ENCODE measurements at regions not wholly inside any gene's neighbourhood (a gene's known extent, or its start where the extent isn't known, plus 50 kb on each side); places are given as distances from the start of the nearest gene placed in this dataset.
"Not testable (repeated sequence)": the region's sequence is repeated elsewhere in the genome, so short reads cannot be mapped to it uniquely, and the experiment has no call there.

- Histone ChIP-seq H3K36me3 (ENCODE audit: insufficient read depth, low read length) (no peaks in the 10 kb centered on the region), H3K9me3 (ENCODE audit: control insufficient read depth, insufficient read depth, low read length) (0 out of 2 replicates have a peak, but pooled peaks cover 3% of the 10 kb centered on the region), H3K9ac (ENCODE audit: low read depth, low read length) (no peak overlapping the region), H3K4me1 (ENCODE audit: insufficient read depth, low read length) (peaks cover 10% of the 10 kb centered on the region; the same call in 1 of the 2 replicates)
Observed at GRCh38 chr9:71608021-71608420, 160.3 kb downstream of the CEMIP2 start.

GRCh38 chr9:71607461-71607881, 160.8 kb downstream of the CEMIP2 start:
- no peak overlapping the region for H3K9ac ChIP-seq (ENCODE audit: low read depth, low read length)
- 0 out of 2 replicates have a peak, but pooled peaks cover 3% of the 10 kb centered on the region for H3K9me3 ChIP-seq (ENCODE audit: control insufficient read depth, insufficient read depth, low read length)
- peaks cover 10% of the 10 kb centered on the region; the same call in 1 of the 2 replicates for H3K4me1 ChIP-seq (ENCODE audit: insufficient read depth, low read length)
- no peaks in the 10 kb centered on the region for H3K36me3 ChIP-seq (ENCODE audit: insufficient read depth, low read length)

GRCh38 chr9:71604197-71605063, 163.9 kb downstream of the CEMIP2 start:
- H3K36me3 ChIP-seq (ENCODE audit: insufficient read depth, low read length) = no peaks in the 10 kb centered on the region
- H3K9ac ChIP-seq (ENCODE audit: low read depth, low read length) = no peak overlapping the region
- no peaks in the 10 kb centered on the region for H3K9me3 ChIP-seq (ENCODE audit: control insufficient read depth, insufficient read depth, low read length)
- H3K4me1 ChIP-seq (ENCODE audit: insufficient read depth, low read length) = peaks cover 7% of the 10 kb centered on the region; the same call in 1 of the 2 replicates

- Histone ChIP-seq H3K4me1 (ENCODE audit: insufficient read depth, low read length) (no peaks in the 10 kb centered on the region), H3K36me3 (ENCODE audit: insufficient read depth, low read length) (no peaks in the 10 kb centered on the region), H3K9ac (ENCODE audit: low read depth, low read length) (no peak overlapping the region), H3K9me3 (ENCODE audit: control insufficient read depth, insufficient read depth, low read length) (no peaks in the 10 kb centered on the region)
Observed at GRCh38 chr9:71602652-71603051, 165.7 kb downstream of the CEMIP2 start.

- not testable (repeated sequence) for H3K4me1 ChIP-seq (ENCODE audit: insufficient read depth, low read length); H3K9me3 ChIP-seq (ENCODE audit: control insufficient read depth, insufficient read depth, low read length); H3K9ac ChIP-seq (ENCODE audit: low read depth, low read length); H3K36me3 ChIP-seq (ENCODE audit: insufficient read depth, low read length)
Observed at GRCh38 chr9:71595762-71596161, 172.6 kb downstream of the CEMIP2 start.

GRCh38 chr9:71594541-71594940, 173.8 kb downstream of the CEMIP2 start:
- Histone ChIP-seq H3K9me3 (ENCODE audit: control insufficient read depth, insufficient read depth, low read length) (peaks cover 5% of the 10 kb centered on the region), H3K36me3 (ENCODE audit: insufficient read depth, low read length) (no peaks in the 10 kb centered on the region), H3K9ac (ENCODE audit: low read depth, low read length) (no peak overlapping the region), H3K4me1 (ENCODE audit: insufficient read depth, low read length) (no peaks in the 10 kb centered on the region)

GRCh38 chr9:71592400-71592799, 175.9 kb downstream of the CEMIP2 start:
- peaks cover 5% of the 10 kb centered on the region for H3K9me3 ChIP-seq (ENCODE audit: control insufficient read depth, insufficient read depth, low read length)
- H3K36me3 ChIP-seq (ENCODE audit: insufficient read depth, low read length) = no peaks in the 10 kb centered on the region
- no peaks in the 10 kb centered on the region for H3K4me1 ChIP-seq (ENCODE audit: insufficient read depth, low read length)
- H3K9ac ChIP-seq (ENCODE audit: low read depth, low read length) = no peak overlapping the region

GRCh38 chr9:71590362-71590761, 178.0 kb downstream of the CEMIP2 start:
- Histone ChIP-seq H3K9me3 (ENCODE audit: control insufficient read depth, insufficient read depth, low read length) (peaks cover 5% of the 10 kb centered on the region), H3K36me3 (ENCODE audit: insufficient read depth, low read length) (no peaks in the 10 kb centered on the region), H3K4me1 (ENCODE audit: insufficient read depth, low read length) (no peaks in the 10 kb centered on the region), H3K9ac (ENCODE audit: low read depth, low read length) (no peak overlapping the region)

- no peaks in the 10 kb centered on the region for H3K36me3 ChIP-seq (ENCODE audit: insufficient read depth, low read length)
- no peaks in the 10 kb centered on the region for H3K4me1 ChIP-seq (ENCODE audit: insufficient read depth, low read length)
- H3K9ac ChIP-seq (ENCODE audit: low read depth, low read length) = no peak overlapping the region
- H3K9me3 ChIP-seq (ENCODE audit: control insufficient read depth, insufficient read depth, low read length) = no peaks in the 10 kb centered on the region
Observed at GRCh38 chr9:71589612-71590011, 178.7 kb downstream of the CEMIP2 start.

- no peaks in the 10 kb centered on the region for H3K4me1 ChIP-seq (ENCODE audit: insufficient read depth, low read length)
- H3K9ac ChIP-seq (ENCODE audit: low read depth, low read length) = no peak overlapping the region
- no peaks in the 10 kb centered on the region for H3K9me3 ChIP-seq (ENCODE audit: control insufficient read depth, insufficient read depth, low read length)
- no peaks in the 10 kb centered on the region for H3K36me3 ChIP-seq (ENCODE audit: insufficient read depth, low read length)
Observed at GRCh38 chr9:71587576-71588362, 180.5 kb downstream of the CEMIP2 start.

GRCh38 chr9:71583792-71584191, 184.5 kb downstream of the CEMIP2 start:
- Histone ChIP-seq H3K4me1 (ENCODE audit: insufficient read depth, low read length) (no peaks in the 10 kb centered on the region), H3K36me3 (ENCODE audit: insufficient read depth, low read length) (no peaks in the 10 kb centered on the region), H3K9ac (ENCODE audit: low read depth, low read length) (no peak overlapping the region), H3K9me3 (ENCODE audit: control insufficient read depth, insufficient read depth, low read length) (no peaks in the 10 kb centered on the region)

- Histone ChIP-seq H3K9ac (ENCODE audit: low read depth, low read length) (no peak overlapping the region), H3K36me3 (ENCODE audit: insufficient read depth, low read length) (no peaks in the 10 kb centered on the region), H3K4me1 (ENCODE audit: insufficient read depth, low read length) (no peaks in the 10 kb centered on the region), H3K9me3 (ENCODE audit: control insufficient read depth, insufficient read depth, low read length) (no peaks in the 10 kb centered on the region)
Observed at GRCh38 chr9:71582347-71582746, 186.0 kb downstream of the CEMIP2 start.

GRCh38 chr9:71581101-71581500, 187.2 kb downstream of the CEMIP2 start:
- no peaks in the 10 kb centered on the region for H3K36me3 ChIP-seq (ENCODE audit: insufficient read depth, low read length)
- H3K9ac ChIP-seq (ENCODE audit: low read depth, low read length) = no peak overlapping the region
- H3K4me1 ChIP-seq (ENCODE audit: insufficient read depth, low read length) = no peaks in the 10 kb centered on the region
- H3K9me3 ChIP-seq (ENCODE audit: control insufficient read depth, insufficient read depth, low read length) = no peaks in the 10 kb centered on the region

GRCh38 chr9:71571186-71571585, 197.1 kb downstream of the CEMIP2 start:
- Histone ChIP-seq H3K9me3 (ENCODE audit: control insufficient read depth, insufficient read depth, low read length) (no peaks in the 10 kb centered on the region), H3K36me3 (ENCODE audit: insufficient read depth, low read length) (no peaks in the 10 kb centered on the region), H3K4me1 (ENCODE audit: insufficient read depth, low read length) (no peaks in the 10 kb centered on the region), H3K9ac (ENCODE audit: low read depth, low read length) (no peak overlapping the region)

GRCh38 chr9:71567890-71568289, 200.4 kb downstream of the CEMIP2 start:
- no peaks in the 10 kb centered on the region for H3K36me3 ChIP-seq (ENCODE audit: insufficient read depth, low read length)

More at GRCh38 chr9:71567890-71568289, 200.4 kb downstream of the CEMIP2 start:
- Histone ChIP-seq H3K9me3 (ENCODE audit: control insufficient read depth, insufficient read depth, low read length) (no peaks in the 10 kb centered on the region), H3K4me1 (ENCODE audit: insufficient read depth, low read length) (peaks cover 7% of the 10 kb centered on the region; the same call in 1 of the 2 replicates), H3K9ac (ENCODE audit: low read depth, low read length) (no peak overlapping the region)

Measured in ES-I3 (cell line).